ENCODE measurements at regions not wholly inside any gene's neighbourhood (a gene's known extent, or its start where the extent isn't known, plus 50 kb on each side); places are given as distances from the start of the nearest gene placed in this dataset.

DNA sequence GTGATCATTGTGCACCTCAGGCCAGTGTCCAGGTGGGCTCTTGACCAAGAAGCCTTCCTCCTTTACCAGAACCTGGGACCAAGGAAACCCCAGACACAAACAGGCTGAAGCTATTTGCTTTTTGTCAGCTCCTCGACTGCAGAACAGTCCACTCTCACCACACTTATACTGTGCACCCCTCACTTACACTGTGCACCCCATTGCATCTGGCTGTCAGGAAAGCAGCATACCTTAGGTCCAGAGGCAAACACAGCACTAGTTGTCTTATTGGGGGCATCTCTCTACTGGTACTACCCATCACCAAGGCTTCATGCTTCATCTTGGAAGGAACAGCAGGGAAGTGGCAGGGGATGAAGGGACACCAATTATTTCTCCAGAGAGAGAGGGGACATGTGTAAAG, 198.1 kb downstream of the CXCL12 start:
- ATAC-seq (no peak), DNase-seq (no peak)
- no peak overlapping the region for H3K4me3 Mint-ChIP-seq
- H3K9me3 Mint-ChIP-seq (ENCODE audit: low read depth) = peaks cover 2% of the 10 kb centered on the region
- CTCF ChIA-PET = no interaction called here
- H3K36me3 Mint-ChIP-seq = no peaks in the 10 kb centered on the region
- H3K27me3 Mint-ChIP-seq = no peaks in the 10 kb centered on the region
- no peaks in the 10 kb centered on the region for H3K4me1 Mint-ChIP-seq
- H3K27ac Mint-ChIP-seq = no peak overlapping the region

DNA sequence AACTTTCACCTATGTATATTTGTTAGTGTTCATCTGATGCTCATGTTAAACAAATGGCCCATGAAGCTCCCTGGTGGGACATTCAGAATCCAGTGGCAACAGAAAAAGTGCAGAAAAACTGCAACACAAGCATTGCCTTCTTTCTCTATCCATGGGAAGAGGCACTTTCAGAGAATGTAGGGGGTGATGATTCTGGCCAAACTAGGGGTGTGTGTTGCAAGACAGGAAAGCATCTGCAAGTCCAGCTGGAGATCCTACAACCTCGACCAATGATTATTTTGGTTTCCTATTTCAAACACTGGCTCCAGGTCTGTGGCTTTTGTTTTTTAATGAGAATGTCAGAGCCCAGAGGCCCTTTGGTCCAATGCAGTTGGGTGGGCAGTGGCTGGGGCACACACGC, 198.7 kb downstream of the CXCL12 start:
- Mint-ChIP-seq H3K27me3 (no peaks in the 10 kb centered on the region), H3K4me1 (no peaks in the 10 kb centered on the region), H3K27ac (no peak overlapping the region), H3K9me3 (ENCODE audit: low read depth) (peaks cover 2% of the 10 kb centered on the region), H3K4me3 (no peak overlapping the region), H3K36me3 (no peaks in the 10 kb centered on the region)
- CTCF ChIA-PET = no interaction called here
- no peak for ATAC-seq
- no peak for DNase-seq

DNA sequence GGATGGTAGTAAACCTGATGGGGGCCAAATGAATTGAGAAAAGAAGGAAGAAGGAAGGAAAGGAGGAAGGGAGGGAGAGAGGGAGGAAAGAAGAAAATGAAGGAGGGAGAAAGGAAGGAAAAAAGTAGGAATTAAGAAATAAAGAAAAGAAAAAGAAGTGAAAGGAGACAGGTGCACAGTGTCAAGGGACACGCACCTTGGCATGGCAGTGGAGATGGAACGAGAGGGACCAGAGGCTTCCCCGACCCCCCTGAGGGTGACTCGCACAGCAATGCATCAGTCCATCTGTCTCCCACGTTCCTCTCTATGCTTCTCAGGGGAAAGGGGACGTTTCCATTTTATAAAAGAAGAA, 199.6 kb downstream of the CXCL12 start:
- Mint-ChIP-seq H3K4me3 (no peak overlapping the region), H3K9me3 (ENCODE audit: low read depth) (peaks cover 2% of the 10 kb centered on the region), H3K4me1 (no peaks in the 10 kb centered on the region), H3K27ac (no peak overlapping the region), H3K27me3 (no peaks in the 10 kb centered on the region), H3K36me3 (no peaks in the 10 kb centered on the region)
- CTCF ChIA-PET = no interaction called here
- DNase-seq = no peak
- no peak for ATAC-seq

DNA sequence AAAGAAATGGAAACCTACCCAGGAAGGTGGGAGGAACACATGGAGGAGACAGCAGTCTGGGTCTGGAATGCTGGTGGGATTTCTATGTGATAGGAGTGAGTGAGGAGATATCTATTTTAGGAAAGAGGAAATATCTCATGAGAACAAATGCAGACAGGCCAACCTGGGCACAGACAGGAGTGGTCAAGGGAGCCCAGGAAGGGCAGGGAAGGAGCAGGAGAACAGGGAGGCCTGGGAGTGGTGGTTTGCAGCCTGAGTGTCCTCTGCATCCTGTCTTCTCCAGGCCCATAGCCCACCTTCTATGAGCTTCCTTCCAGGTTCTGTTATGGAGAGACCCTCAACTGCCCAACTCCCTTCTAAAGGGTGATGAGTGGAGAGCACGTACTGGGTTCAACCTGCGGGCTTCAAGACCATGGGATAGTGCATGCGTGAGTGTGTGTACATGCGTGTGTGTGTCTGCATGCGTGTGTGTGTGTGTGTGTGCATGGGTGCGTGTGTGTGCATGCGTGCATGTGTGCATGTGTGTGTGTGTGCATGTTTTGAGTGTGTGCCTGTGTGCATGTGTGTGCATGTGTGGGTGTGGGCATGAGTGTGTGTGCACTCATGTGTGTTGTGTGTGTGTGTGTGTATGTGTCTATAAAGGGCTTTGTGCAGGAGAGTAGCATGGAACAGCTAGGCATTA, 200.1 kb downstream of the CXCL12 start:
- no peaks in the 10 kb centered on the region for H3K36me3 Mint-ChIP-seq
- no peak for ATAC-seq
- peaks cover 2% of the 10 kb centered on the region for H3K9me3 Mint-ChIP-seq (ENCODE audit: low read depth)
- H3K4me3 Mint-ChIP-seq = no peak overlapping the region
- no peaks in the 10 kb centered on the region for H3K27me3 Mint-ChIP-seq
- no peak overlapping the region for H3K27ac Mint-ChIP-seq
- CTCF ChIA-PET = no interaction called here
- DNase-seq = no peak
- H3K4me1 Mint-ChIP-seq = no peaks in the 10 kb centered on the region

DNA sequence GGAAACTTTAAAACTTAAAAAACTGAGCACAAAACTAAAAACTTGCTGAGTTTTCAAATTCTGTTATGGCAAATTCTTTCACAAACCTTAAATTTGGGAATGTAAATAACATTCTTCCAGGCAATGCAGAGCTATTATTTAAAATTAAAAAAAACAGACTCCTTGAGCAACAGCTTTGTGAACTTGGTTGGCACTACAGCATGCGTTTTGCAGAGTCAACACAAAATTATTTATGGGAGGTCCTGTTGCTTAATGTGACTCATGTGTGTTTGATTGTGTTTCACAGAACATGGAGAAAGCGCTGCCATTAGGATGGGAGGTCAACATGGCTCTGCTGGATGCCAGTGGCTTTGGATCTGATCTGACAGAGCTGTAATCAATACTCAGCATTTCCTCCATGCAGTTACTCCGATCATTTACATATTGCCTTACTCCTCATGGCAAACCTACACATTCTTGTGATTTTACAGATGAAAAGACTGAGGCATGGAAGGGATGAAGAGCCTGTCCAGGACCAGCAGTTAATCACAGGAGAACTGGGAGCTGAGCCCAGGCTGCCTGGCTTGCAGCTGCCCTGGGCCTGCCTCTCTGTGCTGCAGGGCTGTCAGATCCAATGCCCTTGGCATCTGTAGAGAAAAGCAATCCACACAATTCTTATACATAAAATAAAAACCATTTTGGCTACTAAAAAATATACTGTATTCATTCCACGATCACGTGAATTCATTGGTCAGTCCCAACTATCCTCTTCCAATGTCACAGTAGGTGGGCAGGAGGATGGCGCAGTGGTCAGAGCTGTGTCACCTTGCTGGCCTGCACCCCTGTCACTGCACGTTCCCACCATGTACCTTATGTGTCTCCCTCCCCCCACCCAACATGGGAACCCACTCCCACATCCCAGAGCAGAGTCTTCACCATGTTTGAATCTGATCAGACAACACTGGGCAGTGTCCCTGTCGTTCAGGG, 200.9 kb downstream of the CXCL12 start:
- Mint-ChIP-seq H3K4me1 (no peaks in the 10 kb centered on the region), H3K9me3 (ENCODE audit: low read depth) (peaks cover 2% of the 10 kb centered on the region), H3K36me3 (no peaks in the 10 kb centered on the region), H3K4me3 (no peak overlapping the region), H3K27me3 (no peaks in the 10 kb centered on the region), H3K27ac (no peak overlapping the region)
- DNase-seq = no peak
- CTCF ChIA-PET = no interaction called here
- no peak for ATAC-seq

DNA sequence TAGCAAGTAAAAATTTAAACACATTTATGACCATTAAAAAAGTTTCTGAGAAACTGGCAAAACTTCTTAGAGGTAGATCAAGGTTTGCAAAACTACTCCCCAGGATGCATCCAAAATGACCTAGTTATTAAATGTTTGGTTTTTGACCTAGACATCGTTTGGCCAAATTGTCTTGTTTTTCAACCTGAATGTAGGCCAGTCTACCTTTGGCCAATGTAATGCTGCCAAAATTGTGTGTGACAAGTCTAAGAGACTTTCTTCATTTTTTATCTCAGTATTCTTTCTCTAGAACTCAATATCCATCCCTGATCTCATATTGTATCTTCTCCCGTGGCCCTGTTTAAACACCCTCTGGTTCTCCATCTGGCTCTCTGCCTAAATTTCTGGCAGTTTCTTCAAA, 202.0 kb downstream of the CXCL12 start:
- no peaks in the 10 kb centered on the region for H3K9me3 Mint-ChIP-seq (ENCODE audit: low read depth)
- H3K4me3 Mint-ChIP-seq = no peak overlapping the region
- H3K27me3 Mint-ChIP-seq = no peaks in the 10 kb centered on the region
- H3K4me1 Mint-ChIP-seq = no peaks in the 10 kb centered on the region
- H3K27ac Mint-ChIP-seq = no peak overlapping the region
- DNase-seq = no peak
- H3K36me3 Mint-ChIP-seq = no peaks in the 10 kb centered on the region
- CTCF ChIA-PET = no interaction called here
- no peak for ATAC-seq

DNA sequence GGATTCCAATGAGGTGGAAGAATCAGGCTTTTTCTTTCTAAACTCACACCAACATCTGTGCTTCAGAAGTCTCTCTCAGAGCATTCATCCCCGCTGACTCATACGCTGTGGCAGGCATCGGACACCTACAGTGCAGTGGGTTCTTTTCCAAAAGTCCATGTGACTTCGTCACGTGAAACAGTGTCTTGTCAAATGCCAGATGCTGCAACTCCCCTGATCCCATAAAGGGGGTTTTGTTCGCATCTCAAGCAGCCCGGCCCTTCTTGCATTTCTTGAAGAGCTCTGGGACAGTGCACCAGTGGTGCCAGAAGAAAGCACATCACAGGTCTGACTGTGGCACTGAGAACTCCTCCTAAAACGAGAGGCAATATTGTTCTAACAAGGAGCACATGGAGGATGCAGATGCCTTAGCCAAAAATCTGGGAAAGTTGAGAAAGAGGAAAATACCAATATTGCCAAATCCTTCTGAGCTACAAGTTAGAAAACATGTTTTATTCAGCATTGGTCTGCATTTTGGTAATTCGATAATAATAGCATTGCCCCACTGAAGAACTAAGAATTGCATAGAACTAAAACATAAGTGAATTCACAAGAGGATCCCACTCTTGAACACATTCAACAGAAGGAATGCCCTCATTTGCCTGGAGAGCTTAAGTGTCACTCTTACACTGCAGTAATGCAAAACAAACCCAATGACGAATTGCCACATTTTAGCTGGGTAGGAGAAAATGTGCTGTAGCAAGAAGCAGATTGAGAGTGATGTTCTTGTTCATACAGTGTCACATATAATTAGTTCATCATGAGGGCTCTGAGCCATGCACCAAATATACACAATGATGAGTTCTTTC, 204.4 kb downstream of the CXCL12 start:
- ATAC-seq = no peak
- H3K27ac Mint-ChIP-seq = no peak overlapping the region
- DNase-seq = no peak
- no peaks in the 10 kb centered on the region for H3K36me3 Mint-ChIP-seq
- no peaks in the 10 kb centered on the region for H3K27me3 Mint-ChIP-seq
- no peak overlapping the region for H3K4me3 Mint-ChIP-seq
- H3K9me3 Mint-ChIP-seq (ENCODE audit: low read depth) = no peaks in the 10 kb centered on the region
- no peaks in the 10 kb centered on the region for H3K4me1 Mint-ChIP-seq
- CTCF ChIA-PET = no interaction called here

DNA sequence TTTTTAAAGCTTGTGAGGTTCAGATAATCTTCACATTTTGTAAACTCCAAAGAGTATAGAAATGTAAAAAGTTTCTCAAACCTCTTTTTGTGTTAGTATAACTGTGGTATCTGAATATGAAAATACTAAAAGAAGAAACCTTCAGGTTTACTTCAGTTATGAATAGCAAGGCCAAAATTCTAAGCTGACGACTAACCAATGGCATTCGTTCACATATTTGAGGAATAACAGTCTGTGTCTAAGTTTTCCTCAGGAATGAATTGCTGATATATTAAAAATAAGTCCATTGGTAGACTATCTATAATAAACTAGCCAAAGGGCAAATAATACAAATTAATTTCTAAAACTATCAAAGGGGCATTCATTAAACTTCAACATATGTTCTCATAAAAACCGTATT, 206.0 kb downstream of the CXCL12 start:
- CTCF ChIA-PET = no interaction called here
- Mint-ChIP-seq H3K27me3 (no peaks in the 10 kb centered on the region), H3K4me1 (no peaks in the 10 kb centered on the region), H3K36me3 (no peaks in the 10 kb centered on the region), H3K9me3 (ENCODE audit: low read depth) (no peaks in the 10 kb centered on the region), H3K27ac (no peak overlapping the region), H3K4me3 (no peak overlapping the region)
- no peak for ATAC-seq
- no peak for DNase-seq

DNA sequence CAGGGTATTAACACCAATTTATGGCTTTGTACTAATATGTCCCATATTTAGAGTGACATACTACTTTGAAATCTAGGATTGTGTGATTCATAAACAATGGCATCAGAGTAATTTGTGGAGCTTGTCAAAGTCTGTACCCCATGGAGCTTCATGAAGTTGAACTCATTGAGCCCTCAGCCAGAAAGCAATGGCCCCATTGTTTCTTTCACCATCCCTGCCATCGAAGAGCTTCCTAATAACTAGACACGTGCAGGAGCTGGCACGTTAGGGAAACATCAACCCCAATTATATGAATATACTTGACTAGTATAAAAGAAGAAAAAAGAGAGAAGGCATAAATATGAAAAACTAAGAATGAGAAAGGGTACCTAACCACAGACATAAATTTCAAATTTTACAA, 206.6 kb downstream of the CXCL12 start:
- no peaks in the 10 kb centered on the region for H3K4me1 Mint-ChIP-seq
- CTCF ChIA-PET = no interaction called here
- H3K27ac Mint-ChIP-seq = no peak overlapping the region
- H3K36me3 Mint-ChIP-seq = no peaks in the 10 kb centered on the region
- no peak overlapping the region for H3K4me3 Mint-ChIP-seq
- no peaks in the 10 kb centered on the region for H3K9me3 Mint-ChIP-seq (ENCODE audit: low read depth)
- no peaks in the 10 kb centered on the region for H3K27me3 Mint-ChIP-seq
- DNase-seq (no peak), ATAC-seq (no peak)

DNA sequence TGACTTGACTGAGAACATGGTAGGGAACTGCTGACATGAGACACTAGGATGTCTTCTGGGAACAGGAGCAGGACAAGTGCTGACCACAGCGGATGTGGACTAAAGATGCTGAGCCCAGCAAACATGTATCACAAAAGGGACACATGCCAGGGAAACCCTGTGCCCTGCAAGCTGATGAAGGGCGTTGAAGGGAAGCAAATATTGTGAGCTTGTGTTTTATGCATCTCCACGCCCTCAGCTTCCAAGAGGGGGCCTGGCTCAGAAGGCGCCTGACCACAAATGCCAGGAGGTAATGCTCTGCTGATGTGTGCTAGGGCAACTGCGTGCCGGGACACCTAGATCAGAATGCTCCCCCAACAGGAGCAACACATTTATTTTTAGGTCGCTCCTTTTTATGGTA, 207.3 kb downstream of the CXCL12 start:
- CTCF ChIA-PET = no interaction called here
- ATAC-seq = no peak
- no peak overlapping the region for H3K4me3 Mint-ChIP-seq
- H3K4me1 Mint-ChIP-seq = no peaks in the 10 kb centered on the region
- no peak overlapping the region for H3K27ac Mint-ChIP-seq
- DNase-seq = no peak
- H3K36me3 Mint-ChIP-seq = no peaks in the 10 kb centered on the region
- no peaks in the 10 kb centered on the region for H3K9me3 Mint-ChIP-seq (ENCODE audit: low read depth)
- no peaks in the 10 kb centered on the region for H3K27me3 Mint-ChIP-seq

DNA sequence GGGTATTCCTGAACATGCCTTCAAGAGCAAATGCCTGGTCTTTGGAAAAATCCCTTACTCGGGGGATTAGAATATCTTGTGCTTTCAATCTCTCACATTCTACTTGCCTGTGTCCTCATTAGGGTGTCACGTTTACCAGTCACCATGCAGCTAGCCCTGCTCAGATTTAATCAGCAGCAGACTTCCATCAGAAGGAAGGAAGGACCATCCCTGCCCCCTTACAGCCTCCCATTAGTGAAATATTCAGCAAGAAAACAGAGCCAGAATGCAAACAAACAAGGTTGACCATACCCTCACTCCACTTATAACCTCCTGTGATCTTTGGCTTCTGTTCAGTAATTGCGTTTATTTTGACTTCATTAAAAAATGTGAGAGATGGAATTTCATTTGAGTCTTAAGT, 208.6 kb downstream of the CXCL12 start:
- Mint-ChIP-seq H3K9me3 (ENCODE audit: low read depth) (no peaks in the 10 kb centered on the region), H3K4me3 (no peak overlapping the region), H3K36me3 (no peaks in the 10 kb centered on the region), H3K27me3 (no peaks in the 10 kb centered on the region), H3K4me1 (no peaks in the 10 kb centered on the region), H3K27ac (no peak overlapping the region)
- no peak for DNase-seq
- no peak for ATAC-seq
- CTCF ChIA-PET = no interaction called here

DNA sequence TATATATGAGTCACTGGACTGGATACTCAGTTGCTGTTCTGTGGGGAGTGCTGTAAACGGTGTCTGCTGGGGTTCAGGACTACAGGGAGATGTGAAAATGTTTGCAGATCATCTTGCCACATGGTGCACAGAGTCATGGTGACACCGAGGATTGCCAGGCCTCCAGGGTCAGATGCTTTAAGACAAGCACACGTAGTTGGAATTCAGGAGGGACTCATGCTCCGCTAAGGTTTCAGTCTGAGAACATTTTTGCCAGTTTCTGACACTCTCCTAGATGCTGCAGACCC, 211.3 kb downstream of the CXCL12 start:
- no peak overlapping the region for H3K4me3 Mint-ChIP-seq
- DNase-seq (no peak), ATAC-seq (no peak)
- no peak overlapping the region for H3K27ac Mint-ChIP-seq
- no peaks in the 10 kb centered on the region for H3K4me1 Mint-ChIP-seq
- no peaks in the 10 kb centered on the region for H3K9me3 Mint-ChIP-seq (ENCODE audit: low read depth)
- no peaks in the 10 kb centered on the region for H3K27me3 Mint-ChIP-seq
- no peaks in the 10 kb centered on the region for H3K36me3 Mint-ChIP-seq
- CTCF ChIA-PET = no interaction called here

DNA sequence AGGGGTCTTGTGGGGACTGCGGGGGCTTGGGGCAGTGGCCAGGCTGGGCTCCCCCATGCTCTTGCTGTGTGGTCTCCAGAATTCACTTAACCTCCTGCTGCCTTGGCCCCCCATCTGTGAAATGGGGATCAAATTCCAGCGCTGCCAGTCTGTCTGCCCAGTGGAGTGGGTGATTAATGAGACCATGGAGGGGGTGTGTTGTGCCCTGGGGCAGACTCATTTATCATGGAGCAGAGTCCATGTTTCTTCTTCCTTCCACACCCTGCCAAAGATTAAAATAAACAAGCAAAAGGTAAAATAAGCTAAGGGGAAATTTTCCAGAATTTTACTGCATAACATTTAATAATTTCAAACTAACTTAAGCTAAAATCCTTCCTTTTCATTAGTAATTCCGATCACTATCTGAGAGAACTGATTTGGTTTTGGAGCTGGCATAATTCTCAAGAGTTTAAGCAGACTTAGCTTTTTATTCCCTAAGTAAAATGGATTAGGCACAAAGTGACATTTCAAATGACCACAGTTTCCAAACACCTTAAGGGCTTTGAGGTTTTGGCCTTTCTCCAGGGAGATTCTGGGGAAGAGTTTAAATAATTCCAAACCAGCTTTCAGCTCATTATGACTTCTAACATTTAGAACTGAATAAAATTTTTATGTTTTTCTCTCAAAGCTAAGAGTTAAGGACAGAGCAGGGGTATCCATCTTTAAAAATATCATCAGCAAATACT, 211.9 kb downstream of the CXCL12 start:
- CTCF ChIA-PET = no interaction called here
- ATAC-seq = no peak
- Mint-ChIP-seq H3K4me1 (no peaks in the 10 kb centered on the region), H3K27ac (no peak overlapping the region), H3K36me3 (no peaks in the 10 kb centered on the region), H3K4me3 (no peak overlapping the region), H3K27me3 (no peaks in the 10 kb centered on the region), H3K9me3 (ENCODE audit: low read depth) (no peaks in the 10 kb centered on the region)
- no peak for DNase-seq
